ENCODE measurements at regions not wholly inside any gene's neighbourhood (a gene's known extent, or its start where the extent isn't known, plus 50 kb on each side); places are given as distances from the start of the nearest gene placed in this dataset.

DNA sequence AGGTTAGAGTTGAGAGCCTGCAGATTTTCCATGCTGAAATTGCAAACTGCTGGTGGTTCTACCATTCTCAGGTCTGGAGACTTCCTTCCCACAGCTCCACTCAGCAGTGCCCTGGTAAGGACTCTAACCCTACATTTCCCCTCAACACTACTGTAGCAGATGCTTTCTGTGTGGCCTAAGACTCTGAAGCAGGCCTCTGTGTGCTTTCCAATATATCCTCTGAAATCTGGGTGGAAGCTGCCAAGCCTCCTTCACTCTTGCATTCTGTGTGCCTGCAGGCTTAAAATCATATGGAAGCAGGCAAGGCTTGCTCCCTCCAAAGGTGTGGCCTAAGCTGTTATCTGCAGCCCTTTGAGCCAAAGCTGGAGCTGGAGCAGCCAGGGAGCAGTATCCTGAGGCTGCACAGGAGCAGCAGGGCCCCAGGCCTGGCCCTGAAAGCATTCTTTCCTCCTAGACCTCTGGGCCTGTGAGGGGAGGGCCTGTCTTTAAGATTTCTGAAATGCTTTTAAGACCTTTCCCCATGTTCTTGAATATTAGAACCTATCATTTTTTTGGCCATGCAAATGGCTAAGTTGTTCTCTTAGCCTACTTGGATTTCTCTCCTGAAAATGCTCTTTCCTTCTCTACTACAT is 134.1 kb upstream of the TSHZ3 start:
- TF ChIP-seq, protein P1, sequence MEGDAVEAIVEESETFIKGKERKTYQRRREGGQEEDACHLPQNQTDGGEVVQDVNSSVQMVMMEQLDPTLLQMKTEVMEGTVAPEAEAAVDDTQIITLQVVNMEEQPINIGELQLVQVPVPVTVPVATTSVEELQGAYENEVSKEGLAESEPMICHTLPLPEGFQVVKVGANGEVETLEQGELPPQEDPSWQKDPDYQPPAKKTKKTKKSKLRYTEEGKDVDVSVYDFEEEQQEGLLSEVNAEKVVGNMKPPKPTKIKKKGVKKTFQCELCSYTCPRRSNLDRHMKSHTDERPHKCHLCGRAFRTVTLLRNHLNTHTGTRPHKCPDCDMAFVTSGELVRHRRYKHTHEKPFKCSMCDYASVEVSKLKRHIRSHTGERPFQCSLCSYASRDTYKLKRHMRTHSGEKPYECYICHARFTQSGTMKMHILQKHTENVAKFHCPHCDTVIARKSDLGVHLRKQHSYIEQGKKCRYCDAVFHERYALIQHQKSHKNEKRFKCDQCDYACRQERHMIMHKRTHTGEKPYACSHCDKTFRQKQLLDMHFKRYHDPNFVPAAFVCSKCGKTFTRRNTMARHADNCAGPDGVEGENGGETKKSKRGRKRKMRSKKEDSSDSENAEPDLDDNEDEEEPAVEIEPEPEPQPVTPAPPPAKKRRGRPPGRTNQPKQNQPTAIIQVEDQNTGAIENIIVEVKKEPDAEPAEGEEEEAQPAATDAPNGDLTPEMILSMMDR (conservative IDR thresholded peaks at IDR 0.05), result no peak
- TF ChIP-seq ZFX (IDR thresholded peaks at IDR 0.05), result no peak

All from C4-2B (cell line).